K562 (cell line): ENCODE measurements at regions not wholly inside any gene's neighbourhood (a gene's known extent, or its start where the extent isn't known, plus 50 kb on each side); places are given as distances from the start of the nearest gene placed in this dataset.

Experiments
- CEBPG ChIP-seq, 3 experiments: fragments of 200-800 bp in 1 of 3; sonication (Bioruptor generic) in 1 of 3; sonication (generic) in 1 of 3; formaldehyde crosslinking in 1 of 3; IDR thresholded peaks in 2 of 3; conservative IDR thresholded peaks in 1 of 3; 2 replicates each; pipeline versions ENCODE4 v1.6.1 to v1.8.0; 2016 to 2022; ENCODE audit warnings: missing compliant biosample characterization in 2 of 3, missing genetic modification characterization in 2 of 3, mild to moderate bottlenecking in 1 of 3, missing genetic modification reagents in 1 of 3
- CHD2 ChIP-seq: IDR thresholded peaks from 2 replicates; pipeline ENCODE4 v1.6.1; 2011; ENCODE audit warnings: low read depth, low read length
- DIDO1 ChIP-seq: fragments of 450-650 bp; IDR thresholded peaks from 2 replicates; pipeline ENCODE4 v1.6.1; 2016; ENCODE audit warnings: low read depth, missing biosample characterization, missing genetic modification characterization
- MTA3 ChIP-seq: fragments of 450-650 bp; formaldehyde crosslinking; IDR thresholded peaks from 2 replicates; pipeline ENCODE4 v1.6.1; 2017; ENCODE audit warnings: mild to moderate bottlenecking, borderline replicate concordance
- POLR2AphosphoS2 ChIP-seq: IDR thresholded peaks from 2 replicates; pipeline ENCODE4 v1.6.1; 2012; ENCODE audit warnings: low read length, improper control_type of control experiment
- ZNF143 ChIP-seq: sonication (generic); formaldehyde crosslinking; IDR thresholded peaks from 2 replicates; pipeline ENCODE4 v1.9.0; 2022; ENCODE audit warnings: mild to moderate bottlenecking, missing genetic modification reagents
- ZNF76 ChIP-seq: fragments of 250-450 bp; sonication (Bioruptor Pico); IDR thresholded peaks from 2 replicates; pipeline ENCODE4 v1.4.0; 2020; ENCODE audit warnings: mild to moderate bottlenecking, moderate library complexity, borderline replicate concordance
- TF ChIP-seq, protein P1 (sequence below): sonication (generic); formaldehyde crosslinking; IDR thresholded peaks from 2 replicates; pipeline ENCODE4 v1.8.0; 2022; ENCODE audit warnings: missing genetic modification reagents, mild to moderate bottlenecking, borderline replicate concordance

DNA sequence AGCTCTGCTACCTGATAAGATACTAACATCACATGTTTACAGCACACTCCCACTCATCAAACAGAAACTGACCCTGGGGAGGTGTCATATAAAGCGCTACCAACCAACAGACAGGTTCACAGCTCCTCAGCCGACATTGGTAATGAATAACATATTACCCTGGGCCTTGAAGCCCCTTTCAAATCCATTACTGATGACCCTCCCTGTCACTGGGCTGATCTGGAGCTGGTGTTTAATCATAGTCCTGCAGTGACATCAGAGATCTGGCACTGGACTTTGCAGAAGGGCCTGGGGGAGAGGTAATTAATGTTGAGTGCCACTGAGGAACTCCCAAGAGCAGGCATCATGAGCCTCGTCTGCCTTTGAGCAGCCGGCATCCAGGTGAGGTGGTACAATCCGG is 306.5 kb upstream of the NFE2L3 start:
- TF ChIP-seq POLR2AphosphoS2 = no peak
- no peak for TF ChIP-seq CEBPG (CRISPR knock-in tag; IDR thresholded peaks at IDR 0.05)
- no peak for TF ChIP-seq CEBPG (tag; conservative IDR thresholded peaks at IDR 0.05 in 1 of 2, IDR thresholded peaks at IDR 0.05 in 1 of 2)
- TF ChIP-seq DIDO1 (tag) = no peak
- TF ChIP-seq MTA3 = no peak
- TF ChIP-seq CHD2 = no peak
- TF ChIP-seq, protein P1, sequence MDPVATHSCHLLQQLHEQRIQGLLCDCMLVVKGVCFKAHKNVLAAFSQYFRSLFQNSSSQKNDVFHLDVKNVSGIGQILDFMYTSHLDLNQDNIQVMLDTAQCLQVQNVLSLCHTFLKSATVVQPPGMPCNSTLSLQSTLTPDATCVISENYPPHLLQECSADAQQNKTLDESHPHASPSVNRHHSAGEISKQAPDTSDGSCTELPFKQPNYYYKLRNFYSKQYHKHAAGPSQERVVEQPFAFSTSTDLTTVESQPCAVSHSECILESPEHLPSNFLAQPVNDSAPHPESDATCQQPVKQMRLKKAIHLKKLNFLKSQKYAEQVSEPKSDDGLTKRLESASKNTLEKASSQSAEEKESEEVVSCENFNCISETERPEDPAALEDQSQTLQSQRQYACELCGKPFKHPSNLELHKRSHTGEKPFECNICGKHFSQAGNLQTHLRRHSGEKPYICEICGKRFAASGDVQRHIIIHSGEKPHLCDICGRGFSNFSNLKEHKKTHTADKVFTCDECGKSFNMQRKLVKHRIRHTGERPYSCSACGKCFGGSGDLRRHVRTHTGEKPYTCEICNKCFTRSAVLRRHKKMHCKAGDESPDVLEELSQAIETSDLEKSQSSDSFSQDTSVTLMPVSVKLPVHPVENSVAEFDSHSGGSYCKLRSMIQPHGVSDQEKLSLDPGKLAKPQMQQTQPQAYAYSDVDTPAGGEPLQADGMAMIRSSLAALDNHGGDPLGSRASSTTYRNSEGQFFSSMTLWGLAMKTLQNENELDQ (CRISPR knock-in tag) = no peak
- no peak for TF ChIP-seq ZNF76 (CRISPR knock-in tag)
- TF ChIP-seq ZNF143 (CRISPR knock-in tag) = no peak
